ENCODE measurements at regions not wholly inside any gene's neighbourhood (a gene's known extent, or its start where the extent isn't known, plus 50 kb on each side); places are given as distances from the start of the nearest gene placed in this dataset.

DNA sequence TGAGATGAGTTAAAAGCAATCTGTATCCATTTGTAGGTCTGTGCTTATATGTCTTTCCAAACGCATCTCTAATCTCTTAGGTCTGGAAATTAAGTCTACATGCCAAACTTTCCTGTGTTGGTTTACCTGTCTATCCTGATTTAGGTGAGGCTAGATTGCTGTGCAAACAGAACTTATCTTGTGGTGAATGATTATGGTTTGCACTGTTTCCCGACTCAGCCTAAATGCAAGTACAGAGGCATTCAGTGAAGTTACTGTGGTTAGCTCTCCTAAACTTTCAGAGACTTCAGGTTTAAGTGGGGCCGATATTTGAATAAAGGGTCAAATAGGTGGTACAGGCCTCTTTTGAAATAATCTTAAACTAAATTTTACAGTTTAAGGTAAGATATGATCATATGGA is 103.5 kb downstream of the ICOS start:
- TF ChIP-seq CTCF (conservative IDR thresholded peaks at IDR 0.05; ENCODE audit: low read length) (no peak), EZH2phosphoT487 (IDR thresholded peaks at IDR 0.05; ENCODE audit: borderline replicate concordance, low read depth, low read length) (no peak)
